ENCODE measurements at regions not wholly inside any gene's neighbourhood (a gene's known extent, or its start where the extent isn't known, plus 50 kb on each side); places are given as distances from the start of the nearest gene placed in this dataset.
"Not testable (repeated sequence)": the region's sequence is repeated elsewhere in the genome, so short reads cannot be mapped to it uniquely, and the experiment has no call there.

GRCh38 chr6:85283436-85283835 is 166.4 kb upstream of the NT5E start:
- Mint-ChIP-seq H3K4me3 (no peak overlapping the region), H3K27ac (no peak overlapping the region), H3K27me3 (peaks cover 3% of the 10 kb centered on the region), H3K9me3 (ENCODE audit: insufficient read depth) (no peaks in the 10 kb centered on the region), H3K4me1 (no peaks in the 10 kb centered on the region)
- no peak overlapping the region for H3K27ac ChIP-seq (ENCODE audit: low read length in 2 of 2)
- ChIA-PET CTCF (no interaction called here), POLR2A (no interaction called here)
- H3K9me3 ChIP-seq (ENCODE audit: control extremely low read depth in 1 of 3, control insufficient read depth in 2 of 3, insufficient read depth in 1 of 3, low read length in 2 of 3), result peaks cover 0 to 18% (median 0%) of the 10 kb centered on the region in 3 donors
- H2AFZ ChIP-seq (ENCODE audit: insufficient read depth, low read depth, low read length, poor library complexity, severe bottlenecking), result no peak overlapping the region
- DNase-seq (no peak), ATAC-seq (ENCODE audit: low read depth) (no peak)
- no peak overlapping the region for H3K4me3 ChIP-seq (ENCODE audit: control extremely low read depth in 1 of 5, extremely low read depth in 1 of 5, insufficient read depth in 1 of 5, low read depth in 2 of 5, low read length in 4 of 5)
- no peak for TF ChIP-seq CTCF (IDR thresholded peaks at IDR 0.05)
- TF ChIP-seq EZH2 (IDR thresholded peaks at IDR 0.05; ENCODE audit: borderline replicate concordance, insufficient read depth, low read depth, low read length, poor library complexity, severe bottlenecking), result no peak
- no peaks in the 10 kb centered on the region for H3K79me2 ChIP-seq (ENCODE audit: control insufficient read depth, insufficient read depth, low read length)
- no peak overlapping the region for H3K4me2 ChIP-seq (replicated peaks; ENCODE audit: low read depth, low read length, poor library complexity, severe bottlenecking)
- 100% methylated on average over 2 of the region's 3 CpGs for WGBS (ENCODE audit: insufficient coverage)
- H3K36me3 ChIP-seq (replicated peaks in 1 of 2; ENCODE audit: control extremely low read depth in 1 of 2, control insufficient read depth in 1 of 2, extremely low read depth in 1 of 2, insufficient read depth in 2 of 2, low read length in 1 of 2), result no peaks in the 10 kb centered on the region
- H4K20me1 ChIP-seq (ENCODE audit: control insufficient read depth, insufficient read depth, low read length, poor library complexity, severe bottlenecking), result no peaks in the 10 kb centered on the region
- no peak overlapping the region for H3K9ac ChIP-seq (ENCODE audit: low read length)
- no peaks in the 10 kb centered on the region for H3K4me1 ChIP-seq (ENCODE audit: control insufficient read depth in 2 of 2, insufficient read depth in 2 of 2, low read length in 2 of 2)
- H3K27me3 ChIP-seq (replicated peaks in 1 of 4; ENCODE audit: control extremely low read depth in 1 of 4, control insufficient read depth in 3 of 4, insufficient read depth in 4 of 4, low read length in 3 of 4), result no peaks in the 10 kb centered on the region
- intact Hi-C loops (cut with micrococcal nuclease), result no loop called here

DNA sequence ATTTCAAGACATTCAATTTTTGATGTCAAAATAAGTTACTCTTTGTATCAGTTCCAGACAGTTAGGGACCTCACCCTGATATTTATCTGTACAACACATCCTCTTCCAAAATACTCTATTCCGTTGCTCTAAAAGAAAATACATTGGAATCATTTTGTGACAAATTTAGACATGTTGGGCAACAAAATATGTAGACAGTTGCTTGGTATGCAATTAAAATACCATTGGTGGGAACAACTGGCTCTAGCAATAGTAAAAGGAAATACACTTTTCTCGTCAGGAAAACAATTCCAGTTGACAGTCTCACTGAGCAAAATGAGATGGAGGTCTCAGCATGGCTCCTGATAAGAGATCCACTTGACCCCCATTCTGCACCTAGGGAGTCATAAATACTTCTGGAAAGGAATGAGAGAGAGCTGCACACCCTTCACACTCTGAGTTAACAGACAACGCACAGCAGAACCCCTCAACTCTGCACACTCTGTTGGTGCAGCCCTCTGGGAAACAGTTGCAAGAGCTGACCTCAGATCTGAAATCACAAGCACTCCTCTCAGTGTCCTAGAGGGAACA is 171.3 kb upstream of the NT5E start:
- Mint-ChIP-seq H3K27ac (no peak overlapping the region), H3K4me1 (no peaks in the 10 kb centered on the region), H3K9me3 (ENCODE audit: insufficient read depth) (peaks cover 2% of the 10 kb centered on the region), H3K27me3 (peaks cover 3% of the 10 kb centered on the region), H3K4me3 (no peak overlapping the region)
- Histone ChIP-seq H3K27ac (ENCODE audit: low read length in 2 of 2) (no peak overlapping the region), H3K9ac (ENCODE audit: low read length) (no peak overlapping the region), H3K79me2 (ENCODE audit: control insufficient read depth, insufficient read depth, low read length) (no peaks in the 10 kb centered on the region), H4K20me1 (ENCODE audit: control insufficient read depth, insufficient read depth, low read length, poor library complexity, severe bottlenecking) (no peaks in the 10 kb centered on the region), H3K4me2 (replicated peaks; ENCODE audit: low read depth, low read length, poor library complexity, severe bottlenecking) (no peak overlapping the region), H3K36me3 (replicated peaks in 1 of 2; ENCODE audit: control extremely low read depth in 1 of 2, control insufficient read depth in 1 of 2, extremely low read depth in 1 of 2, insufficient read depth in 2 of 2, low read length in 1 of 2) (no peaks in the 10 kb centered on the region), H3K27me3 (replicated peaks in 1 of 4; ENCODE audit: control extremely low read depth in 1 of 4, control insufficient read depth in 3 of 4, insufficient read depth in 4 of 4, low read length in 3 of 4) (no peaks in the 10 kb centered on the region), H2AFZ (ENCODE audit: insufficient read depth, low read depth, low read length, poor library complexity, severe bottlenecking) (no peak overlapping the region), H3K4me3 (ENCODE audit: control extremely low read depth in 1 of 5, extremely low read depth in 1 of 5, insufficient read depth in 1 of 5, low read depth in 2 of 5, low read length in 4 of 5) (no peak overlapping the region), H3K9me3 (ENCODE audit: control extremely low read depth in 1 of 3, control insufficient read depth in 2 of 3, insufficient read depth in 1 of 3, low read length in 2 of 3) (peaks cover 0 to 6% (median 3%) of the 10 kb centered on the region in 3 donors), H3K4me1 (ENCODE audit: control insufficient read depth in 2 of 2, insufficient read depth in 2 of 2, low read length in 2 of 2) (no peaks in the 10 kb centered on the region)
- ChIA-PET CTCF (no interaction called here), POLR2A (no interaction called here)
- TF ChIP-seq CTCF (IDR thresholded peaks at IDR 0.05) (no peak), EZH2 (IDR thresholded peaks at IDR 0.05; ENCODE audit: borderline replicate concordance, insufficient read depth, low read depth, low read length, poor library complexity, severe bottlenecking) (no peak)
- ATAC-seq (ENCODE audit: low read depth), result no peak
- WGBS (ENCODE audit: insufficient coverage), result 100% methylated on average over 1 of the region's 3 CpGs
- intact Hi-C loops (cut with micrococcal nuclease), result no loop called here
- DNase-seq, result no peak

GRCh38 chr6:85276026-85276425 is 173.9 kb upstream of the NT5E start:
- H3K27ac ChIP-seq (ENCODE audit: low read length in 2 of 2); H2AFZ ChIP-seq (ENCODE audit: insufficient read depth, low read depth, low read length, poor library complexity, severe bottlenecking); H3K27me3 ChIP-seq (replicated peaks in 1 of 4; ENCODE audit: control extremely low read depth in 1 of 4, control insufficient read depth in 3 of 4, insufficient read depth in 4 of 4, low read length in 3 of 4); H3K9ac ChIP-seq (ENCODE audit: low read length); H3K4me3 Mint-ChIP-seq; H4K20me1 ChIP-seq (ENCODE audit: control insufficient read depth, insufficient read depth, low read length, poor library complexity, severe bottlenecking); H3K4me2 ChIP-seq (replicated peaks; ENCODE audit: low read depth, low read length, poor library complexity, severe bottlenecking); H3K27ac Mint-ChIP-seq; POLR2A ChIA-PET; DNase-seq; ATAC-seq (ENCODE audit: low read depth); H3K9me3 Mint-ChIP-seq (ENCODE audit: insufficient read depth); intact Hi-C loops (cut with micrococcal nuclease); CTCF ChIA-PET; H3K36me3 ChIP-seq (replicated peaks in 1 of 2; ENCODE audit: control extremely low read depth in 1 of 2, control insufficient read depth in 1 of 2, extremely low read depth in 1 of 2, insufficient read depth in 2 of 2, low read length in 1 of 2); H3K79me2 ChIP-seq (ENCODE audit: control insufficient read depth, insufficient read depth, low read length); H3K4me1 ChIP-seq (ENCODE audit: control insufficient read depth in 2 of 2, insufficient read depth in 2 of 2, low read length in 2 of 2); H3K27me3 Mint-ChIP-seq; H3K9me3 ChIP-seq (ENCODE audit: control extremely low read depth in 1 of 3, control insufficient read depth in 2 of 3, insufficient read depth in 1 of 3, low read length in 2 of 3); H3K4me1 Mint-ChIP-seq; H3K4me3 ChIP-seq (ENCODE audit: control extremely low read depth in 1 of 5, extremely low read depth in 1 of 5, insufficient read depth in 1 of 5, low read depth in 2 of 5, low read length in 4 of 5): not testable (repeated sequence)
- no CpG with 5 or more reads among the region's 1 CpG for WGBS (ENCODE audit: insufficient coverage)

Data from B cell (primary cell).